ENCODE measurements at regions not wholly inside any gene's neighbourhood (a gene's known extent, or its start where the extent isn't known, plus 50 kb on each side); places are given as distances from the start of the nearest gene placed in this dataset.

DNA sequence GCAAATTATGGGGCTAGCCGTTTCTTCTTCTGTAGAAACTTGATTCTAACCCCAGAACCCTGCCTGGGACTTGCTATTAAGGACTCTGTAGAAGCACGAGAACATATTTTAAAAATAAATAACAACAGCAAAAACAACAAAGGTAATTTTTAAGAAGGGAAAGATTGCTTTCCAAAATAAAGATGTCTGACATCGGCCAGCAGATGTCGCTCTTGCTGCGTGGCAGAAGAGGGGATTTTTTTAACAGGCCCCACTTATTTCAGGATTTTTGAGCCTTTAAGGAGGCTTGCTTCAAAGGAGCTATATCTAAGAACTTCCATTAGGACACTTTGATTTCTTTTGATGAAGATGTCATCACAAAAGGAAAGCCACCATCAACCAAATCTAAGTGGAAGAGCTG, 62.8 kb upstream of the EGFL6 start:
- peak; percentile 77 for TF ChIP-seq CTCF (IDR thresholded peaks at IDR 0.05; ENCODE audit: insufficient read depth, low read length, poor library complexity, severe bottlenecking)
- H3K27me3 ChIP-seq (ENCODE audit: control insufficient read depth, insufficient read depth, low read length), result peaks cover 2% of the 10 kb centered on the region
- no peaks in the 10 kb centered on the region for H3K36me3 ChIP-seq (ENCODE audit: control insufficient read depth, insufficient read depth, low read length)
- no peak overlapping the region for H3K4me3 ChIP-seq (ENCODE audit: low read depth, low read length)
- DNase-seq (ENCODE audit: low read depth), result no peak

- no peak for DNase-seq (ENCODE audit: low read depth)
- Histone ChIP-seq H3K36me3 (ENCODE audit: control insufficient read depth, insufficient read depth, low read length) (no peaks in the 10 kb centered on the region), H3K27me3 (ENCODE audit: control insufficient read depth, insufficient read depth, low read length) (no peaks in the 10 kb centered on the region), H3K4me3 (ENCODE audit: low read depth, low read length) (no peak overlapping the region)
- TF ChIP-seq CTCF (IDR thresholded peaks at IDR 0.05; ENCODE audit: insufficient read depth, low read length, poor library complexity, severe bottlenecking), result no peak
Observed at GRCh38 chrX:13502590-13502989, 66.8 kb upstream of the EGFL6 start.

DNA sequence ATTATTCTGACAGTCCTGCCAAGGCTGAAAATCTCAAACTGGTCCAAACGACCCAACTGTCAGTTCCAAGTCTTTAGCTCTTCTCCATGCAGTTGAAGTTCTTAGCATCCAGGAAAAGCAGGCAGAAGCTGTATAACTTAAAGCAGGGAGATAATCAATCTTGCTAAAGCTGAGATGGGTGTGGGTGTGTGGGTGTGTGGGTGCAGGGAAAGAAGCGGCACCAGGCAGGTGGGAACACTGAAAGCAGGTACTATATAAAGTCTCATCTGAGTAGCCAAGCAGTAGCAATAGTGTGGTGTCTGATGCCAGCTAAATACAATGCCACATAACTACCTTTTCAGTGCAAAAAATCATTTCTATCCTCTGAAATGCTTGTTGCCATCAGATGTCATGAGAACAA, 69.7 kb upstream of the EGFL6 start:
- TF ChIP-seq CTCF (IDR thresholded peaks at IDR 0.05; ENCODE audit: insufficient read depth, low read length, poor library complexity, severe bottlenecking), result no peak
- H3K27me3 ChIP-seq (ENCODE audit: control insufficient read depth, insufficient read depth, low read length), result peaks cover 2% of the 10 kb centered on the region

DNA sequence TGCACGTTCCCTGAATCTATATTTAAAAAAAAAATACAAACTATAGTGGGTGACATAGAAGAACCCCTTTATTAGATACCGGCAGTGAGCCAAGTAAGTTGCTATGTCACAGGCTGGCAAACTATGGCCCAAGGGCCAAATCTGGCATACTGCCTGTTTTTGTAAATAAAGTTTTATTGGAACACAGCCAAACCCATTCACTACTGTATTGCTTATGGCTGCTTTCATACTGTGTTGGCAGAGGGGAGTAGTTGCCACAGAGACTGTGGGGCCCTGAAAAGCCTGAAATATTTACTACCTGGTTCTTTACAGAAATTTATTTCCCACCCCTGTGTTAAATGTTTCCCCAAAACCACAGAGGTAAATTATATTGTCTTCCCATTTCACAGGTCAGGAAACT, 71.2 kb upstream of the EGFL6 start:
- no peak for DNase-seq (ENCODE audit: low read depth)
- TF ChIP-seq CTCF (IDR thresholded peaks at IDR 0.05; ENCODE audit: insufficient read depth, low read length, poor library complexity, severe bottlenecking), result no peak
- H3K27me3 ChIP-seq (ENCODE audit: control insufficient read depth, insufficient read depth, low read length), result peaks cover 2% of the 10 kb centered on the region
- no peaks in the 10 kb centered on the region for H3K36me3 ChIP-seq (ENCODE audit: control insufficient read depth, insufficient read depth, low read length)
- no peak overlapping the region for H3K4me3 ChIP-seq (ENCODE audit: low read depth, low read length)

More for the DNA sequence above, 69.7 kb upstream of the EGFL6 start:
- no peak for DNase-seq (ENCODE audit: low read depth)
- Histone ChIP-seq H3K4me3 (ENCODE audit: low read depth, low read length) (no peak overlapping the region), H3K36me3 (ENCODE audit: control insufficient read depth, insufficient read depth, low read length) (no peaks in the 10 kb centered on the region)

DNA sequence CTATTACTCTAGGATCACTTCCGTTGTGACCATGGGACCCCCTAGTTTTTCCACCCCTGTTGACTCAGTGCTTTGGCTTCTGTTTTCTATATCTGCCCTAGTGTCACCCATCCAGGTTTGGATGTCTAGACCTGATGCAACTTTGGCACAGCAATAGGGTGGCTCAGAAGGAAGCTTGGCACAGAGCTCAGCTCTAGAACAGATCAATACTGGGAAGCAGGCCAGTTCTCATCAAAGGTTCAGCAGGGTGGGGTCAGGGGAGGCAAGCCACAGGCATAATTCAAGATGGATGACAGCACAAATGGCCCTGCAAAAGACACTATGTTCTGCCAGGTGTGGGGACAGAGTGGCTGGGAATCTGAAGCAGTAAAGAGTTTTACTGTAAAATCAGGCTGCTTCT, 74.2 kb upstream of the EGFL6 start:
- Histone ChIP-seq H3K4me3 (ENCODE audit: low read depth, low read length) (no peak overlapping the region), H3K36me3 (ENCODE audit: control insufficient read depth, insufficient read depth, low read length) (no peaks in the 10 kb centered on the region), H3K27me3 (ENCODE audit: control insufficient read depth, insufficient read depth, low read length) (peaks cover 2% of the 10 kb centered on the region)
- TF ChIP-seq CTCF (IDR thresholded peaks at IDR 0.05; ENCODE audit: insufficient read depth, low read length, poor library complexity, severe bottlenecking), result no peak
- DNase-seq (ENCODE audit: low read depth), result no peak

- Histone ChIP-seq H3K4me3 (ENCODE audit: low read depth, low read length) (no peak overlapping the region), H3K36me3 (ENCODE audit: control insufficient read depth, insufficient read depth, low read length) (no peaks in the 10 kb centered on the region), H3K27me3 (ENCODE audit: control insufficient read depth, insufficient read depth, low read length) (peaks cover 2% of the 10 kb centered on the region)
- no peak for DNase-seq (ENCODE audit: low read depth)
- TF ChIP-seq CTCF (IDR thresholded peaks at IDR 0.05; ENCODE audit: insufficient read depth, low read length, poor library complexity, severe bottlenecking), result no peak
Observed at GRCh38 chrX:13494562-13494961, 74.8 kb upstream of the EGFL6 start.
